IMR-90 (cell line): ENCODE measurements at regions not wholly inside any gene's neighbourhood (a gene's known extent, or its start where the extent isn't known, plus 50 kb on each side); places are given as distances from the start of the nearest gene placed in this dataset.

Experiments used
- ATAC-seq: fragments of 200-7000 bp; cut with Tn5 transposase; 2 replicates; pipeline ENCODE4 v1.9.1; 2020; ENCODE audit warnings: low read depth, mild to moderate bottlenecking, moderate library complexity
- BruUV-seq: library from RNA; stranded (reverse); fragments of 400-500 nt; replicated peaks from 2 replicates; lab custom pipeline; 2021; lab: Mats Ljungman, UMichigan
- CTCF ChIA-PET: fragments of 300-600 bp; formaldehyde crosslinking; extraction: SDS; loops from one replicate; lab custom pipeline; 2021; ENCODE audit warnings: antibody characterized with exemption; lab: Yijun Ruan, JAX
- POLR2A ChIA-PET: fragments of 300-600 bp; sonication (Branson Sonifier 250); formaldehyde crosslinking; loops from one replicate; lab custom pipeline; 2022; ENCODE audit warnings: antibody characterized with exemption; ENCODE audit not compliant: unreplicated experiment; lab: Charles Lee
- DNase-seq: peaks from one replicate; pipeline ENCODE4 v3.0.0; 2013
- H2AFZ ChIP-seq: replicated peaks from 2 replicates; pipeline ENCODE3; 2013; ENCODE audit warnings: low read length, mild to moderate bottlenecking; ENCODE audit not compliant: poor library complexity
- H2AK5ac ChIP-seq: 2 replicates; pipeline ENCODE4 v1.6.1; 2013; ENCODE audit warnings: low read depth, low read length, inconsistent platforms
- H2AK9ac ChIP-seq: replicated peaks from 2 replicates; pipeline ENCODE3; 2013; ENCODE audit warnings: mild to moderate bottlenecking, low read depth, low read length, moderate library complexity; ENCODE audit not compliant: poor library complexity
- H2BK120ac ChIP-seq: 2 replicates; pipeline ENCODE4 v1.6.1; 2013; ENCODE audit warnings: low read depth, low read length, inconsistent platforms
- H2BK15ac ChIP-seq: 3 replicates; pipeline ENCODE4 v1.6.1; 2013; ENCODE audit warnings: low read depth, low read length, inconsistent platforms
- H2BK20ac ChIP-seq: 2 replicates; pipeline ENCODE4 v1.6.1; 2013; ENCODE audit warnings: low read depth, mild to moderate bottlenecking, inconsistent platforms, low read length, moderate library complexity
- H2BK5ac ChIP-seq: 2 replicates; pipeline ENCODE4 v1.6.1; 2013; ENCODE audit warnings: mild to moderate bottlenecking, low read depth, low read length, inconsistent platforms; ENCODE audit not compliant: poor library complexity, severe bottlenecking
- H3K14ac ChIP-seq: replicated peaks from 2 replicates; pipeline ENCODE4 v1.6.1; 2013; ENCODE audit warnings: low read depth, low read length, inconsistent platforms
- H3K18ac ChIP-seq: 2 replicates; pipeline ENCODE4 v1.6.1; 2013; ENCODE audit warnings: low read depth, low read length, control low read depth
- H3K23ac ChIP-seq: 2 replicates; pipeline ENCODE4 v1.6.1; 2013; ENCODE audit warnings: low read depth, low read length, inconsistent platforms
- H3K27ac ChIP-seq: 2 replicates; pipeline ENCODE4 v1.5.1; 2013; ENCODE audit warnings: mild to moderate bottlenecking, control low read depth, low read length; ENCODE audit not compliant: insufficient read depth
- H3K27me3 ChIP-seq: 2 replicates; pipeline ENCODE4 v1.6.1; 2013; ENCODE audit warnings: low read length; ENCODE audit not compliant: control insufficient read depth, insufficient read depth
- H3K36me3 ChIP-seq: 2 replicates; pipeline ENCODE4 v1.6.1; 2013; ENCODE audit warnings: low read length, mixed read lengths; ENCODE audit not compliant: control insufficient read depth, insufficient read depth
- H3K4ac ChIP-seq: 2 replicates; pipeline ENCODE4 v1.6.1; 2013; ENCODE audit warnings: low read depth, low read length, inconsistent platforms
- H3K4me1 ChIP-seq: 2 replicates; pipeline ENCODE4 v1.6.1; 2013; ENCODE audit warnings: low read length, mixed read lengths; ENCODE audit not compliant: control insufficient read depth, insufficient read depth
- H3K4me2 ChIP-seq: 2 replicates; pipeline ENCODE4 v1.6.1; 2013; ENCODE audit warnings: low read depth, mild to moderate bottlenecking, control low read depth, low read length, moderate library complexity
- H3K4me3 ChIP-seq: 2 replicates; pipeline ENCODE4 v1.5.1; 2013; ENCODE audit warnings: low read depth, mild to moderate bottlenecking, control low read depth, low read length, moderate library complexity; ENCODE audit not compliant: insufficient read depth
- H3K56ac ChIP-seq: 2 replicates; pipeline ENCODE4 v1.6.1; 2013; ENCODE audit warnings: low read length, inconsistent platforms; ENCODE audit not compliant: insufficient read depth; ENCODE audit errors: extremely low read depth
- H3K79me1 ChIP-seq, 2 experiments: 2 replicates each; pipeline ENCODE4 v1.6.1; 2013; ENCODE audit warnings: low read length in 2 of 2, inconsistent platforms in 1 of 2, low read depth in 1 of 2
- H3K9ac ChIP-seq: 2 replicates; pipeline ENCODE4 v1.6.1; 2013; ENCODE audit warnings: low read depth, low read length, control low read depth
- H3K9me1 ChIP-seq: 2 replicates; pipeline ENCODE4 v1.6.1; 2013; ENCODE audit warnings: low read length, inconsistent platforms; ENCODE audit not compliant: insufficient read depth
- H3K9me3 ChIP-seq: 2 replicates; pipeline ENCODE4 v1.6.1; 2013; ENCODE audit warnings: low read length; ENCODE audit not compliant: control insufficient read depth, insufficient read depth
- H4K20me1 ChIP-seq: 2 replicates; pipeline ENCODE4 v1.6.1; 2013; ENCODE audit warnings: low read length, inconsistent platforms; ENCODE audit not compliant: insufficient read depth
- H4K5ac ChIP-seq: 2 replicates; pipeline ENCODE4 v1.6.1; 2013; ENCODE audit warnings: mild to moderate bottlenecking, low read depth, low read length, control low read depth
- H4K8ac ChIP-seq, 2 experiments: 2 replicates each; pipeline ENCODE4 v1.6.1; 2013; ENCODE audit warnings: low read depth in 2 of 2, low read length in 2 of 2, control low read depth in 1 of 2, inconsistent platforms in 1 of 2
- H4K91ac ChIP-seq: 2 replicates; pipeline ENCODE4 v1.6.1; 2013; ENCODE audit warnings: low read depth, low read length, inconsistent platforms; ENCODE audit not compliant: insufficient read depth
- BHLHE40 ChIP-seq: fragments of 150-350 bp; IDR thresholded peaks from 2 replicates; pipeline ENCODE4 v1.6.1; 2016; ENCODE audit warnings: mild to moderate bottlenecking, low read depth, low read length
- CEBPB ChIP-seq: IDR thresholded peaks from 2 replicates; pipeline ENCODE4 v1.6.1; 2012; ENCODE audit warnings: low read depth, low read length, improper control_type of control experiment
- CHD1 ChIP-seq: IDR thresholded peaks from 2 replicates; pipeline ENCODE4 v1.6.1; 2012; ENCODE audit warnings: low read depth, low read length, improper control_type of control experiment
- FOS ChIP-seq: fragments of 150-350 bp; IDR thresholded peaks from 2 replicates; pipeline ENCODE4 v1.6.1; 2016; ENCODE audit warnings: low read depth, low read length
- MAFK ChIP-seq: IDR thresholded peaks from 2 replicates; pipeline ENCODE4 v1.6.1; 2012; ENCODE audit warnings: low read depth, low read length, improper control_type of control experiment
- MAZ ChIP-seq: IDR thresholded peaks from 2 replicates; pipeline ENCODE4 v1.6.1; 2012; ENCODE audit warnings: low read depth, mild to moderate bottlenecking, low read length, improper control_type of control experiment, moderate library complexity, borderline replicate concordance
- MXI1 ChIP-seq: IDR thresholded peaks from 2 replicates; pipeline ENCODE4 v1.6.1; 2012; ENCODE audit warnings: low read depth, mild to moderate bottlenecking, low read length, moderate library complexity, borderline replicate concordance
- NFE2L2 ChIP-seq: fragments of 150-350 bp; IDR thresholded peaks from 2 replicates; pipeline ENCODE4 v1.6.1; 2016; ENCODE audit warnings: low read depth, mild to moderate bottlenecking, low read length
- POLR2A ChIP-seq: IDR thresholded peaks from 2 replicates; pipeline ENCODE4 v1.6.1; 2012; ENCODE audit warnings: mild to moderate bottlenecking, low read depth, low read length
- RAD21 ChIP-seq: IDR thresholded peaks from 2 replicates; pipeline ENCODE4 v1.6.1; 2012; ENCODE audit warnings: low read length, improper control_type of control experiment
- RCOR1 ChIP-seq: IDR thresholded peaks from 2 replicates; pipeline ENCODE4 v1.6.1; 2012; ENCODE audit warnings: mild to moderate bottlenecking, low read length, improper control_type of control experiment; ENCODE audit not compliant: insufficient replicate concordance
- RFX5 ChIP-seq: IDR thresholded peaks from 2 replicates; pipeline ENCODE4 v1.8.0; 2012; ENCODE audit warnings: low read depth, mild to moderate bottlenecking, low read length, moderate library complexity
- SMC3 ChIP-seq: fragments of 150-350 bp; IDR thresholded peaks from 2 replicates; pipeline ENCODE4 v1.6.1; 2016; ENCODE audit warnings: low read depth, mild to moderate bottlenecking, antibody characterized with exemption, low read length, moderate library complexity
- USF2 ChIP-seq: fragments of 150-350 bp; IDR thresholded peaks from 2 replicates; pipeline ENCODE4 v1.6.1; 2017; ENCODE audit warnings: mild to moderate bottlenecking, antibody characterized with exemption, low read length, low read depth
- WGBS, 2 experiments: methylation state at CpG; one replicate each; pipeline versions ENCODE4 v1.1.5 to v1.1.7; 2013; ENCODE audit warnings: missing lambda C conversion rate in 2 of 2; ENCODE audit not compliant: insufficient read length in 1 of 2; ENCODE audit errors: extremely low coverage in 2 of 2; 5-methylcytosine and 5-hydroxymethylcytosine counted together
- dilution Hi-C: fragments of 300-500 bp; cut with HindIII; formaldehyde crosslinking; loops from one replicate; pipeline ENCODE4 v1.14.3; 2018; ENCODE audit warnings: low sequenced_read_pairs; ENCODE audit not compliant: unreplicated experiment
- in situ Hi-C: fragments of 300-500 bp; cut with MboI; formaldehyde crosslinking; loops from 3 replicates; pipeline ENCODE4 v1.14.3; 2019; ENCODE audit warnings: low sequenced_read_pairs, inconsistent platforms, mixed read lengths
- intact Hi-C: fragments of 100-400 bp; cut with micrococcal nuclease; formaldehyde crosslinking; loops from 2 replicates; pipeline ENCODE4 v1.10.0; 2022
- TF ChIP-seq, protein P1 (sequence below): conservative IDR thresholded peaks from 2 replicates; pipeline ENCODE4 v1.5.1; 2012; ENCODE audit warnings: mild to moderate bottlenecking, low read depth, low read length, improper control_type of control experiment
- TF ChIP-seq, protein P2 (sequence below): fragments of 150-350 bp; IDR thresholded peaks from 2 replicates; pipeline ENCODE4 v1.6.1; 2016; ENCODE audit warnings: low read depth, mild to moderate bottlenecking, low read length, moderate library complexity, borderline replicate concordance

DNA sequence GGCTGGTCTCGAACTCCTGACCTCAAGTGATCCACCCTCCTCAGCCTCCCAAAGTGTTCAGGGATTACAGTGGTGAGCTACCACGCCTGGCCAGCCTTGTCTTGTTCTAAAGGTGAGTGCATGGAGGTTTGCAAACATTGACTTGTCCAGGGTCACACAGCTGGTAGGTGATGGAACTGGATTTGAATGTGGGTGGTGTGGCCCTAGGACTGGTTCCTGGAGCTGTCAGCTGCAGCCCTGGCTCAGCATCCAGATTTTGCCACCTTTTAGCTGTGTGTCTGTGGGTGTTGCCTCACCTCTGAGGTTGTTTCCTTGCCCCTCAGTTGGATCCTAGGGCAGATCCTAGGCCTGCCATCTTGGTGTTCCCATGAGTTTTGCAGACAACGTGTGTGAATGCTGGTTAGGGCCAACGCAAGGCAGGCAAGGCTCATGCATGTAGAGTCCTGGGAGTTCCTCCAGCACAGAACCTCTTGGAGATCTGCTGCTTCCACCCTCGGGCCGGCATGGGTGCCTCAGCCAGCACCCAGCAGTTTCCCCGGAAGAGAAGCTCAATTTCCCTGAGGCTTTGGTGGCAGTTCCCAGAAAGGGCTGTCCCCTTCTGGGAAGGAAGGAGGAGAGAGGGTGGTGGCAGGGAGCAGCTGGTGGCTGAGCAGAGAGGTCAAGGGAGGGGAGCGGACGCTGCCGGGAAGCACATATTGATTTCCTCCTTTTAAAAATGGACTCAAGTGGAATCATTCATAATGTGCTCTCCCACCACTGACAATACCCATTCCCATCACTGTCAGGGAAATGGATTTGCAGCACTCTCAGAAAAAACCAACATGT is 127.6 kb upstream of the HS6ST1 start:
- no peak overlapping the region for H3K18ac ChIP-seq
- in situ Hi-C loops = no loop called here
- H2BK15ac ChIP-seq = no peak overlapping the region
- no peaks in the 10 kb centered on the region for H4K20me1 ChIP-seq
- no peak overlapping the region for H2BK5ac ChIP-seq
- no peak overlapping the region for H3K56ac ChIP-seq
- no peak overlapping the region for H3K4ac ChIP-seq
- H3K9ac ChIP-seq = no peak overlapping the region
- dilution Hi-C loops = no loop called here
- no peak overlapping the region for H3K4me3 ChIP-seq
- no peak for ATAC-seq
- H3K9me3 ChIP-seq = no peaks in the 10 kb centered on the region
- H3K4me2 ChIP-seq = no peak overlapping the region
- intact Hi-C loops = no loop called here
- no peak overlapping the region for H2BK120ac ChIP-seq
- no peak overlapping the region for H4K8ac ChIP-seq
- H4K5ac ChIP-seq = no peak overlapping the region
- H3K4me1 ChIP-seq = peaks cover 10% of the 10 kb centered on the region; the same call in 1 of the 2 replicates
- no peak overlapping the region for H2AK5ac ChIP-seq
- no peak overlapping the region for H2AFZ ChIP-seq
- ChIA-PET POLR2A (no interaction called here), CTCF (no interaction called here)
- H3K9me1 ChIP-seq = no peaks in the 10 kb centered on the region; the same call in 1 of the 2 replicates
- no peak overlapping the region for H2AK9ac ChIP-seq
- no peak for DNase-seq
- no peak overlapping the region for H4K91ac ChIP-seq
- no peak overlapping the region for H2BK20ac ChIP-seq
- WGBS, 2 experiments = no CpG with 5 or more reads among the region's 10 CpGs
- H3K36me3 ChIP-seq = no peaks in the 10 kb centered on the region
- H3K27me3 ChIP-seq = peaks cover 2% of the 10 kb centered on the region; the same call in 1 of the 2 replicates
- no peak overlapping the region for H3K27ac ChIP-seq
- no peaks in the 10 kb centered on the region for H3K79me1 ChIP-seq
- TF ChIP-seq BHLHE40 (no peak), MAFK (no peak), CEBPB (no peak), RAD21 (no peak), USF2 (no peak), FOS (no peak), MXI1 (no peak), RCOR1 (no peak), NFE2L2 (no peak), MAZ (no peak), CHD1 (no peak), RFX5 (no peak), SMC3 (no peak), POLR2A (no peak)
- TF ChIP-seq, protein P1, sequence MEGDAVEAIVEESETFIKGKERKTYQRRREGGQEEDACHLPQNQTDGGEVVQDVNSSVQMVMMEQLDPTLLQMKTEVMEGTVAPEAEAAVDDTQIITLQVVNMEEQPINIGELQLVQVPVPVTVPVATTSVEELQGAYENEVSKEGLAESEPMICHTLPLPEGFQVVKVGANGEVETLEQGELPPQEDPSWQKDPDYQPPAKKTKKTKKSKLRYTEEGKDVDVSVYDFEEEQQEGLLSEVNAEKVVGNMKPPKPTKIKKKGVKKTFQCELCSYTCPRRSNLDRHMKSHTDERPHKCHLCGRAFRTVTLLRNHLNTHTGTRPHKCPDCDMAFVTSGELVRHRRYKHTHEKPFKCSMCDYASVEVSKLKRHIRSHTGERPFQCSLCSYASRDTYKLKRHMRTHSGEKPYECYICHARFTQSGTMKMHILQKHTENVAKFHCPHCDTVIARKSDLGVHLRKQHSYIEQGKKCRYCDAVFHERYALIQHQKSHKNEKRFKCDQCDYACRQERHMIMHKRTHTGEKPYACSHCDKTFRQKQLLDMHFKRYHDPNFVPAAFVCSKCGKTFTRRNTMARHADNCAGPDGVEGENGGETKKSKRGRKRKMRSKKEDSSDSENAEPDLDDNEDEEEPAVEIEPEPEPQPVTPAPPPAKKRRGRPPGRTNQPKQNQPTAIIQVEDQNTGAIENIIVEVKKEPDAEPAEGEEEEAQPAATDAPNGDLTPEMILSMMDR = no peak
- TF ChIP-seq, protein P2, sequence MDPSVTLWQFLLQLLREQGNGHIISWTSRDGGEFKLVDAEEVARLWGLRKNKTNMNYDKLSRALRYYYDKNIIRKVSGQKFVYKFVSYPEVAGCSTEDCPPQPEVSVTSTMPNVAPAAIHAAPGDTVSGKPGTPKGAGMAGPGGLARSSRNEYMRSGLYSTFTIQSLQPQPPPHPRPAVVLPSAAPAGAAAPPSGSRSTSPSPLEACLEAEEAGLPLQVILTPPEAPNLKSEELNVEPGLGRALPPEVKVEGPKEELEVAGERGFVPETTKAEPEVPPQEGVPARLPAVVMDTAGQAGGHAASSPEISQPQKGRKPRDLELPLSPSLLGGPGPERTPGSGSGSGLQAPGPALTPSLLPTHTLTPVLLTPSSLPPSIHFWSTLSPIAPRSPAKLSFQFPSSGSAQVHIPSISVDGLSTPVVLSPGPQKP = no peak
- no TSS peak for BruUV-seq
- no peak overlapping the region for H3K23ac ChIP-seq
- H3K14ac ChIP-seq = no peak overlapping the region
